Right cardiac atrium (tissue), 5 donors: ENCODE measurements at regions not wholly inside any gene's neighbourhood (a gene's known extent, or its start where the extent isn't known, plus 50 kb on each side); places are given as distances from the start of the nearest gene placed in this dataset.

Experiments
- ATAC-seq, 2 donors: fragments of 200-7000 bp; cut with Tn5 transposase; one replicate each; pipeline versions ENCODE4 v1.8.0 to v1.9.1; 2020; ENCODE audit warnings: moderate library complexity in 2 of 2, mild to moderate bottlenecking in 1 of 2
- DNase-seq, 3 donors: peaks; one replicate each; pipeline ENCODE4 v3.0.0-alpha.2; 2020
- H3K27ac ChIP-seq: one replicate; pipeline ENCODE4 v1.5.1; 2013; ENCODE audit warnings: mild to moderate bottlenecking, low read length, control low read depth, moderate library complexity
- H3K27me3 ChIP-seq: one replicate; pipeline ENCODE4 v1.6.1; 2013; ENCODE audit not compliant: control insufficient read depth, insufficient read depth
- H3K4me1 ChIP-seq: one replicate; pipeline ENCODE4 v1.6.1; 2013; ENCODE audit warnings: low read length; ENCODE audit not compliant: control insufficient read depth, insufficient read depth
- H3K4me3 ChIP-seq: one replicate; pipeline ENCODE4 v1.5.1; 2013; ENCODE audit warnings: low read length, control low read depth
- H3K9me3 ChIP-seq: one replicate; pipeline ENCODE4 v1.6.1; 2013; ENCODE audit warnings: low read length; ENCODE audit not compliant: control insufficient read depth
- WGBS: extraction: QIAGEN DNeasy Blood & Tissue Kit; methylation state at CpG from one replicate; pipeline ENCODE4 v1.1.7; 2013; 5-methylcytosine and 5-hydroxymethylcytosine counted together
- intact Hi-C, 4 donors: fragments of 100-400 bp; cut with DNase I; formaldehyde crosslinking; loops; one replicate each; pipeline versions ENCODE4 v1.11.0 to v1.14.0; 2022 to 2023
- donor health status: healthy with polysubstance abuse.
- donor health status: DM: no; HTN: yes; CAD: no.
- donor health status: DM: no; HTN: no; CAD: no.
- donor health status: DM: no; HTN: yes; CAD: no; lungs with severe emphysema.
- donor health status: DM: yes; HTN: yes; CAD: no.

GRCh38 chr1:239906394-239906793, 185.3 kb upstream of the FMN2 start:
- DNase-seq, result no peak
- H3K27ac ChIP-seq, result no peak overlapping the region
- H3K4me1 ChIP-seq, result no peaks in the 10 kb centered on the region
- WGBS, result 66% methylated on average over 5 of the region's 5 CpGs
- ATAC-seq, result no peak
- intact Hi-C loops, result no loop called here
- no peaks in the 10 kb centered on the region for H3K9me3 ChIP-seq
- H3K4me3 ChIP-seq, result no peak overlapping the region
- no peaks in the 10 kb centered on the region for H3K27me3 ChIP-seq

- no peak for ATAC-seq
- no peak overlapping the region for H3K4me3 ChIP-seq
- no peaks in the 10 kb centered on the region for H3K4me1 ChIP-seq
- H3K27ac ChIP-seq, result no peak overlapping the region
- H3K27me3 ChIP-seq, result no peaks in the 10 kb centered on the region
- 73% methylated on average over 10 of the region's 10 CpGs for WGBS
- intact Hi-C loops, result no loop called here
- DNase-seq, result no peak
- H3K9me3 ChIP-seq, result no peaks in the 10 kb centered on the region
Measured at GRCh38 chr1:239909898-239910297, 181.8 kb upstream of the FMN2 start.

DNA sequence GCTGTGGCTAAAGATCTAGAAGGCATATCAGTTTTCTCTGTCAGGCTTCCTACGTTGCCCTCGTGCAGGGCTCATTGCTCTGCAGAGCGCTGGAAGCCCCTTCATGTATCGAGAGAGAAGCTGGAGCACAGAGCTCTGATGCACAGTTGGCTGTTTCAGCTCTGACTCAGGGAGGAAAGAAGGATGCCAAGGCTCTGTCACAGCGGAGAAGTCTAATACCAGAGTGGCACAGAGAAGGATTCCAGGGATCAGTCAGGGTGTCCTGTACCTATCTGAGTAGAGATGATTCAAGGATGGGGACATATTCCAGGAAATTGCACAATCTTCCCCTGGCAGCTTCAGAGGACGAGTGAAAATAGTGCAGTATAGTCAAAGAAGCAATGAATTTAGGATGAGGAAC, 179.2 kb upstream of the FMN2 start:
- no peaks in the 10 kb centered on the region for H3K9me3 ChIP-seq
- H3K27me3 ChIP-seq, result no peaks in the 10 kb centered on the region
- DNase-seq (no peak), ATAC-seq (no peak)
- H3K27ac ChIP-seq, result no peak overlapping the region
- intact Hi-C loops, result no loop called here
- no peak overlapping the region for H3K4me3 ChIP-seq
- H3K4me1 ChIP-seq, result no peaks in the 10 kb centered on the region
- WGBS, result 70% methylated on average over 6 of the region's 6 CpGs

DNA sequence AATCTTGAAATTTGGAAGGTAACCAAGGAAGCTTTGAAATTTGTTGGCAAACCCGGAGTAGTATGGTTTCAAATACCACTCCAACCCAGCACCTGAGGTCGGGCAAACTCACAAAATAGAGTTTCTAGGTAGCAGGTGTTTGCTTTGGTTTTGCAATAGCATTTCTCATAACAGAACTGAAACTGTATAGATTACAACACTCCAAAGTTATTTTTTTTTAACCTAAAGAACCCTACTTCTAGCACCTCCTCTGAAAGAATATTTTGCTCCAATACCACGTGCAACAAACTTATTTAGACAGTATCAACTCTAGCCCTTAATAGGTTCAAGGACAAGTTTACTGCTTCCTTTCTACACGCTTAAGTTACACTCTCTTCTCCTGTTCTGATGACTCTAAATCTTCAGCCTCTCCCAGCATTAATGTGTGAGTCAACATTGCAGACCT, 178.5 kb upstream of the FMN2 start:
- Histone ChIP-seq H3K27ac (no peak overlapping the region), H3K9me3 (no peaks in the 10 kb centered on the region), H3K4me1 (no peaks in the 10 kb centered on the region), H3K4me3 (no peak overlapping the region), H3K27me3 (no peaks in the 10 kb centered on the region)
- ATAC-seq (no peak), DNase-seq (no peak)
- 75% methylated on average over 4 of the region's 4 CpGs for WGBS
- intact Hi-C loops, result no loop called here

DNA sequence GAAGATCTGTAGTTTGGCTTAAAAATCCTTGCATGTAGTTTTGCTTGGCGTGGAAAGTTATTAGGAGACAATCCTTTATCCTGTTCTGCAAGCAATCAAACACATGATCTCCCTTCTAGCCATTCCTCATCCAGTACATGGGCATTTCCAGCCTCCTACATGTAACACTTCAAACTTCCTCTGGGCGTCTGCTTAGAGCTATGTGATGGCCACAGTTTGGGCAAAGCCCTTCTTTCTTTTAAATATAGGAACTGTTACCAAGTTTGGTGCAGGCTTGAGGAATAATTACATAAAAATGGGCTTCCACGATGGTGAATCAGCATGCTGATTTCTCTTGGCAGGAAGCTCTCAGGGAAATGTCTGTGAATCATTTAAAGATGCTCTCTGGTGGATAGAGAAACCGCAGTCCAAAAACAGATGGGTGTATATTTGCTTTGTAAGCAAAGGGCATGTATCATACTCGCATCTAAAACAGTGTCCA, 176.9 kb upstream of the FMN2 start:
- intact Hi-C loops, result no loop called here
- no peak for DNase-seq
- ATAC-seq, result no peak
- H3K4me1 ChIP-seq, result no peaks in the 10 kb centered on the region
- no peaks in the 10 kb centered on the region for H3K27me3 ChIP-seq
- no peak overlapping the region for H3K27ac ChIP-seq
- H3K9me3 ChIP-seq, result no peaks in the 10 kb centered on the region
- 43% methylated on average over 5 of the region's 5 CpGs for WGBS
- no peak overlapping the region for H3K4me3 ChIP-seq

DNA sequence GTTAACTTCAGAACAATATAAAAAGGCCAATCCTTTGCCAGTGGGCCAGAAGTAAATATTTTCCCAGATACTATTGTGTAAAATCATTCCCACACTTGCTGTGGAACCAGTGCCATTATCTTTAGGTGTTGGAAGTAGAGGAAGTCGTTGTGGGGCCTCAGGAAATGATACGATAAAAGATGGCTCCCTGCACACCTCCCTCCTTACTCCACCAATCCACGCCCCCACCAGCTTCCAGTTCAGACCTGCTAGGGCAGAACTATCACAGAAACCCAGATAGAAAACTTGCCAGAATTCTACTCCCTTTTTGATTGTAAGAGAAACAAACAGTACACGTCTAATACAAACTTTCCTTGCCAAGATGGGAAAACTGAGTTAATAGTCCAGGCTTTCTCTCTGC, 173.0 kb upstream of the FMN2 start:
- Histone ChIP-seq H3K4me3 (no peak overlapping the region), H3K27me3 (no peaks in the 10 kb centered on the region), H3K4me1 (no peaks in the 10 kb centered on the region), H3K9me3 (no peaks in the 10 kb centered on the region), H3K27ac (no peak overlapping the region)
- 49% methylated on average over 4 of the region's 4 CpGs for WGBS
- DNase-seq (no peak), ATAC-seq (peak in 1 of 2 donors; percentile 60)
- intact Hi-C loops, result no loop called here

- Histone ChIP-seq H3K27ac (no peak overlapping the region), H3K27me3 (no peaks in the 10 kb centered on the region), H3K4me3 (no peak overlapping the region), H3K4me1 (no peaks in the 10 kb centered on the region), H3K9me3 (no peaks in the 10 kb centered on the region)
- intact Hi-C loops, result no loop called here
- WGBS, result 81% methylated on average over 2 of the region's 2 CpGs
- ATAC-seq (no peak), DNase-seq (no peak)
Measured at GRCh38 chr1:239920214-239920613, 171.5 kb upstream of the FMN2 start.

DNA sequence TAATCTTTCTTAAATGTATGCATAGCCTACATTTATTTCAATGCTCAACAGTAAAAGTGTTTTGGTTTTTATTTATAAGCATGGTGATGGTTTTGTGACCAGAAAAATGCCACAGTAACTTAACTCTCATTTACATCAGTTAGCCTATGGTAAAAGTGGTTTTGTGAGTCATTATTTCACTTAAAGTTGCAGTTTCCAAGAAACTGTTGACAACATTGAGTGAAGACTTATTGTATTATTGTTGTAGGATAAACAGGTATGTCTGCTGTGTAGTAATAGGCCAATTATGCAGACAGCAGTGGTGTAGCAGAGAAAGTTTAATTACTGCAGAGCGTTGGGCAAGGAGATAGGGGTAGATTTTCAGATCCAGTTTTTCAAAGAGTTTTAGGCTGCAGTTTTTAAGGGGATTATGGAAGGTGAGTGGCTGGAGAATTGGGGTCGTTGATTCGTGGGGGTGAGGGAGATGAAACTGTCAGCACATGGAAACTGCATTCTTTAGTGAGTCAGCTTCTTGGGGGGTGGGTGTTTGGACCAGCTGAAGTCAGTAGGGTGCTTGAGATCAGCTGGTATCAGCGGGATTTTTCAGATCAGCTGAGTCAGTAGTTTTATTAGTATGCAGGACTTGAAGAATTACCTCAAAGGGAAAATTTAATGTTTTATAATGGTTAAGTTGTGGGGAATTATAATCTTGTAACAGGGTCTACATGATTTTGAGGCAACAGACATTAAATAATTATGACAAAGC, 168.7 kb upstream of the FMN2 start:
- WGBS, result 39% methylated on average over 4 of the region's 4 CpGs
- ATAC-seq (no peak), DNase-seq (no peak)
- Histone ChIP-seq H3K9me3 (no peaks in the 10 kb centered on the region), H3K27me3 (no peaks in the 10 kb centered on the region), H3K27ac (no peak overlapping the region), H3K4me3 (no peak overlapping the region), H3K4me1 (no peaks in the 10 kb centered on the region)
- intact Hi-C loops, result no loop called here

- ATAC-seq (no peak), DNase-seq (peak in 1 of 3 donors; percentile 48)
- intact Hi-C loops, result no loop called here
- Histone ChIP-seq H3K9me3 (no peaks in the 10 kb centered on the region), H3K4me3 (no peak overlapping the region), H3K4me1 (no peaks in the 10 kb centered on the region), H3K27ac (no peak overlapping the region), H3K27me3 (no peaks in the 10 kb centered on the region)
- WGBS, result 95% methylated on average over 30 of the region's 30 CpGs
Measured at GRCh38 chr1:239924741-239925350, 166.8 kb upstream of the FMN2 start.

GRCh38 chr1:239926184-239926583, 165.5 kb upstream of the FMN2 start:
- 66% methylated on average over 3 of the region's 3 CpGs for WGBS
- Histone ChIP-seq H3K9me3 (no peaks in the 10 kb centered on the region), H3K27ac (no peak overlapping the region), H3K4me3 (no peak overlapping the region), H3K4me1 (no peaks in the 10 kb centered on the region), H3K27me3 (no peaks in the 10 kb centered on the region)
- ATAC-seq, result no peak
- no peak for DNase-seq
- intact Hi-C loops, result no loop called here

- no peak for DNase-seq
- intact Hi-C loops, result no loop called here
- Histone ChIP-seq H3K4me1 (no peaks in the 10 kb centered on the region), H3K4me3 (no peak overlapping the region), H3K9me3 (no peaks in the 10 kb centered on the region), H3K27me3 (no peaks in the 10 kb centered on the region), H3K27ac (no peak overlapping the region)
- no peak for ATAC-seq
- WGBS, result 86% methylated on average over 6 of the region's 6 CpGs
Measured at GRCh38 chr1:239929317-239929716, 162.4 kb upstream of the FMN2 start.
